ENCODE measurements at regions not wholly inside any gene's neighbourhood (a gene's known extent, or its start where the extent isn't known, plus 50 kb on each side); places are given as distances from the start of the nearest gene placed in this dataset.

DNA sequence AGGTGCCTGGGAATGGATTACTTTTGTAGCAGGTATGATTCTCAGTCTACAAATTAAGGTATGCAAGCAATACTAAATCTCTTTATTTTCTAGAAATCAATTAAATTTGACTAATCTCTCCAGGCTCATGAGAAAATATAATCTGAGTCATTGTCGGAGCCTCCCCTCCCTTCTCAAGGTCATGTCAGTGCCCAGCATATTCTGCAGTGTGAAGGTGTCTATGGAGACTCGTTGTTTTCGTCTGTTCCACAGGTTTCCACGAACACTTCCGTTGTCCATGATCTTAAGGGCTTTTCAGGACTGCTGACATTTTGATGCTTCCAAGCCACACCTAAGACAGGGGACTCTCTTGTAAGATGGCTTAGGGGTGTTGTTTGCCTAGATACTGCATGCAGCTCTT, 56.6 kb upstream of the SCOC start:
- DNase-seq = no peak
- POLR2A ChIA-PET = no interaction called here
- peaks cover 19% of the 10 kb centered on the region for H3K27me3 Mint-ChIP-seq
- H3K4me1 Mint-ChIP-seq = no peaks in the 10 kb centered on the region
- H3K4me3 Mint-ChIP-seq = no peak overlapping the region
- CTCF ChIA-PET = no interaction called here
- no peak overlapping the region for H3K27ac Mint-ChIP-seq
- H3K9me3 Mint-ChIP-seq = peaks cover 2% of the 10 kb centered on the region
- no peaks in the 10 kb centered on the region for H3K36me3 Mint-ChIP-seq (ENCODE audit: low read depth)

DNA sequence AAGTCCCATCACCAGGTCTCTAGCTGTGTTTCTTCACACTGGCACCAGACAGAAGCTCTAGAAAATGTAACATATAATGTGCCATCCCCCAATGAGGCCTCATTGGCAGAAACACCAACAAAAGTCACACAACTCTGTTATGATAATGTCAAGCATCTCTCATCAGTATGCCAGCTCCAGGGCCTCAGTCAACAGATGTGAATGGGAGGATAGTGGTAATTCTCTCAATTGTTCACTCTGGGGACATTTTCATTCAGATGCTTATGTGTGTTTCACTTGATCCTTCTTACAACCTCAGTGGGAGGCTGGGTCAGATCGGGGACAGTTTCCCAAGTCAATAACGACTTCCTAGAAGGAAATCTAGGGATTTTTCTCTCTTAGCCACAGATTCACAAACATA, 57.5 kb upstream of the SCOC start:
- Mint-ChIP-seq H3K9me3 (peaks cover 2% of the 10 kb centered on the region), H3K36me3 (ENCODE audit: low read depth) (no peaks in the 10 kb centered on the region), H3K4me3 (no peak overlapping the region), H3K27ac (no peak overlapping the region), H3K27me3 (peaks cover 14% of the 10 kb centered on the region), H3K4me1 (no peaks in the 10 kb centered on the region)
- CTCF ChIA-PET = no interaction called here
- no peak for DNase-seq
- POLR2A ChIA-PET = no interaction called here

- ChIA-PET CTCF (no interaction called here), POLR2A (no interaction called here)
- no peaks in the 10 kb centered on the region for H3K4me1 Mint-ChIP-seq
- no peak overlapping the region for H3K27ac Mint-ChIP-seq
- H3K9me3 Mint-ChIP-seq = peaks cover 2% of the 10 kb centered on the region
- peaks cover 15% of the 10 kb centered on the region for H3K27me3 Mint-ChIP-seq
- H3K4me3 Mint-ChIP-seq = no peak overlapping the region
- no peaks in the 10 kb centered on the region for H3K36me3 Mint-ChIP-seq (ENCODE audit: low read depth)
- no peak for DNase-seq
Measured at GRCh38 chr4:140315438-140315837, 58.0 kb upstream of the SCOC start.

DNA sequence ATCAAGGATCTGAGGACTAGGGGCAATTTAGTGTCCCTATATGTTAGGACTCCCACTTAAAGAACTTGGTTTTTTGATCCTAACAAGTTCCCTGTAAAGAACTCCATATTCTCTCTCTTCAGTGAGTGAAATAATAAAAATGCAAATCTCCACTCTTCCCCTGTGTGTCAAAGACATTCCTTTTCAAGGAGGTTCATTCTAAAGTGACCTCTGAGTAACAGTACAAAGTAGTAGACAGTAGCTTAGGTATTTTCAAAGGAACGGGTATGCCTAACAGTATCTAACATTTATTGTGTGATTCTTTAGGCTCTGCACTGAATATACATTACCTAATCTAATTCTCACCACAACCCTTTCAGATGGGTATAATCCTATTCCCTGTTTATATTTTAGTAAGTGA, 58.4 kb upstream of the SCOC start:
- Mint-ChIP-seq H3K36me3 (ENCODE audit: low read depth) (no peaks in the 10 kb centered on the region), H3K9me3 (peaks cover 2% of the 10 kb centered on the region), H3K27me3 (peaks cover 14% of the 10 kb centered on the region), H3K4me3 (no peak overlapping the region), H3K27ac (no peak overlapping the region), H3K4me1 (no peaks in the 10 kb centered on the region)
- DNase-seq = no peak
- CTCF ChIA-PET = no interaction called here
- POLR2A ChIA-PET = no interaction called here

DNA sequence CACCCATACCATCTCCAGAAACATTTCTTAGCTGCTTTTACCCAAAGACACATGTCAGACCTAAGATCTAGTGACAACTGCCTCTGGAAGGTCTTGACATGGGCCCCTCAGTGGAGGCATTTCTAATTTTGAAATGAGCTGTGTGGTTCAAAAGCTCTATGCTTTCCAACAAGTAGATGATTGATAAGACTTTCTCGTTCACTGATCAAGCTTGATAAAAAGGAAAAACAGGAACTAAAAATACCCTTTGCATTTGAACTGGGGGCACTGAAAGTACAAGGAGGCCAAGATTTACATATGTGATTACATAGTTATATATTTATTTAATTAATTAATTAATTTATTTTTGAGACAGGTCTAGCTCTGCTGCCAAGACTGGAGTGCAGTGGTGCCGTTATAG, 61.3 kb upstream of the SCOC start:
- Mint-ChIP-seq H3K4me1 (no peaks in the 10 kb centered on the region), H3K4me3 (no peak overlapping the region), H3K36me3 (ENCODE audit: low read depth) (no peaks in the 10 kb centered on the region), H3K27me3 (peaks cover 21% of the 10 kb centered on the region), H3K9me3 (no peaks in the 10 kb centered on the region), H3K27ac (no peak overlapping the region)
- CTCF ChIA-PET = interaction anchor here (0.5 to 1.3 kb wide), 2 partner anchors 18 to 75 kb away, joined by 3 read pairs; no protein-coding TSS in a partner anchor
- POLR2A ChIA-PET = no interaction called here
- DNase-seq = no peak

DNA sequence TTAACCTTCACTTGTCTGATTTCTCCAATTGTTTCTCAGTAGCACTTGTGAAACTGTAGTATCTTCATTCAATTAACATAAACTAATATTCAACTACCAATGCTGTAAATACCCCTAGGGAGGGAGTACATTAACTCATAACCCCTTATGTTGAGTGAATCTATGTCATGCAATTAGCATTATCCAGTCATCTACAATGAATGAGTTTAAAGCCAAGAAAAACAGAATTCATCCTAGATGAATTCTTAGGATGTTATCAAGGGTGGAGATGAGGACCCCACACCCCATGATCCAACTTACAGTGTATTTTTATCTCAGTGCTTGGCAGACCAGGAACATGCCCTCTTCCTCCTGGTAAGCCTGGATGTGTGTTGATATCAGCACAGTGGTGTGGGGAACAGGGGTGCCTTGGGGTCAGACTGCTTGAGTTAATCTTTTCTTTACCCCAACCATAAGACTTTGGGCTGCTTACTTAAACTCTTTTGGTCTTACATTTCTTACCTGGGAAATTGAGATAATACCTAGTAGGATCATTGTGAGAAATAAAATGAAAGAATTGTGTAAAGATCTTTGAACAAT, 62.1 kb upstream of the SCOC start:
- ChIA-PET CTCF (interaction anchor here (1.3 kb wide), 1 partner anchor 19 kb away, joined by 3 read pairs; no protein-coding TSS in a partner anchor), POLR2A (no interaction called here)
- no peak overlapping the region for H3K4me3 Mint-ChIP-seq
- H3K27ac Mint-ChIP-seq = no peak overlapping the region
- no peaks in the 10 kb centered on the region for H3K36me3 Mint-ChIP-seq (ENCODE audit: low read depth)
- H3K27me3 Mint-ChIP-seq = peaks cover 18% of the 10 kb centered on the region
- H3K9me3 Mint-ChIP-seq = no peaks in the 10 kb centered on the region
- no peak for DNase-seq
- H3K4me1 Mint-ChIP-seq = no peaks in the 10 kb centered on the region

GRCh38 chr4:140309124-140309870, 64.1 kb upstream of the SCOC start:
- Mint-ChIP-seq H3K27ac (no peak overlapping the region), H3K4me3 (no peak overlapping the region), H3K36me3 (ENCODE audit: low read depth) (no peaks in the 10 kb centered on the region), H3K9me3 (no peaks in the 10 kb centered on the region), H3K27me3 (peaks cover 19% of the 10 kb centered on the region), H3K4me1 (no peaks in the 10 kb centered on the region)
- CTCF ChIA-PET = no interaction called here
- POLR2A ChIA-PET = no interaction called here
- no peak for DNase-seq

- no peak for DNase-seq
- Mint-ChIP-seq H3K4me1 (no peaks in the 10 kb centered on the region), H3K27ac (no peak overlapping the region), H3K36me3 (ENCODE audit: low read depth) (no peaks in the 10 kb centered on the region), H3K4me3 (no peak overlapping the region), H3K9me3 (no peaks in the 10 kb centered on the region), H3K27me3 (peaks cover 25% of the 10 kb centered on the region)
- ChIA-PET POLR2A (no interaction called here), CTCF (no interaction called here)
Measured at GRCh38 chr4:140308366-140309123, 64.9 kb upstream of the SCOC start.

- Mint-ChIP-seq H3K4me1 (no peaks in the 10 kb centered on the region), H3K36me3 (ENCODE audit: low read depth) (no peaks in the 10 kb centered on the region), H3K27ac (no peak overlapping the region), H3K9me3 (no peaks in the 10 kb centered on the region), H3K27me3 (peaks cover 15% of the 10 kb centered on the region), H3K4me3 (no peak overlapping the region)
- no peak for DNase-seq
- POLR2A ChIA-PET = no interaction called here
- CTCF ChIA-PET = no interaction called here
Measured at GRCh38 chr4:140305053-140305452, 68.4 kb upstream of the SCOC start.

GRCh38 chr4:140304346-140304745, 69.1 kb upstream of the SCOC start:
- H3K4me1 Mint-ChIP-seq = no peaks in the 10 kb centered on the region
- ChIA-PET POLR2A (no interaction called here), CTCF (no interaction called here)
- no peak for DNase-seq
- no peak overlapping the region for H3K4me3 Mint-ChIP-seq
- peaks cover 11% of the 10 kb centered on the region for H3K27me3 Mint-ChIP-seq
- no peaks in the 10 kb centered on the region for H3K36me3 Mint-ChIP-seq (ENCODE audit: low read depth)
- no peak overlapping the region for H3K27ac Mint-ChIP-seq
- no peaks in the 10 kb centered on the region for H3K9me3 Mint-ChIP-seq

DNA sequence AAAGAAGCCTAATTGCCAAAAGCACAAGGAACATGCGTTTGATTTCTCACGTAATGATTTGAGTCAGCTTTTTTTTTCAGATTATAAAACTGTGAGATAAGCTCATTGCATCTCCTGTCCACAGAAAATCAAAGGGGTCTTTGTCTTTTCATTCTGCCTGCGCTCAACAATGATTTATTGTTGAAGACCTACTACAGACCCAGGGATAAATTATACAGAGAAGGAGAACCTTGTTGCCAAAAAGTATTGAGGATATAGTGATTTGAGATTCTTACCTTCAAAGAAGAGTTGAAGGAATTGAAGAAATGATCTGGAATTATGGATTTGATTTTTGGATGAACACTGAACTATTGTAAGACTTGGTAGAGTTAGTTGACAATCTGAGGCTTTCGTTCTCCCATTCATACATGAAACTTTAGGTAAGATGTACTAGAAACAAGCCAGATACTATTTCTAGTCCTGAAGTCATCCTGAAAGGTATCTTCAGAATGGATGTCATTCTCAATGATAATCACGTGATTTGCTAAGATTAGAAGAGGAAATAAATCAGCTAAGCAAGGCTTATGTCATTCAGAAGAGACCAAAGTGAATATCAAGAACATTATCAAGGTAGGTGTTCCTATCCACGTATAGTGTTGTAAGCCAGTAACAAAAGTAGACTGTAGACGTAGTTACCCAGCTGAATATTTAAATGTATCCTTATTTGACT, 71.1 kb upstream of the SCOC start:
- Mint-ChIP-seq H3K9me3 (no peaks in the 10 kb centered on the region), H3K4me3 (no peak overlapping the region), H3K4me1 (no peaks in the 10 kb centered on the region), H3K36me3 (ENCODE audit: low read depth) (no peaks in the 10 kb centered on the region), H3K27ac (no peak overlapping the region), H3K27me3 (peaks cover 7% of the 10 kb centered on the region)
- DNase-seq = no peak
- POLR2A ChIA-PET = no interaction called here
- CTCF ChIA-PET = no interaction called here

DNA sequence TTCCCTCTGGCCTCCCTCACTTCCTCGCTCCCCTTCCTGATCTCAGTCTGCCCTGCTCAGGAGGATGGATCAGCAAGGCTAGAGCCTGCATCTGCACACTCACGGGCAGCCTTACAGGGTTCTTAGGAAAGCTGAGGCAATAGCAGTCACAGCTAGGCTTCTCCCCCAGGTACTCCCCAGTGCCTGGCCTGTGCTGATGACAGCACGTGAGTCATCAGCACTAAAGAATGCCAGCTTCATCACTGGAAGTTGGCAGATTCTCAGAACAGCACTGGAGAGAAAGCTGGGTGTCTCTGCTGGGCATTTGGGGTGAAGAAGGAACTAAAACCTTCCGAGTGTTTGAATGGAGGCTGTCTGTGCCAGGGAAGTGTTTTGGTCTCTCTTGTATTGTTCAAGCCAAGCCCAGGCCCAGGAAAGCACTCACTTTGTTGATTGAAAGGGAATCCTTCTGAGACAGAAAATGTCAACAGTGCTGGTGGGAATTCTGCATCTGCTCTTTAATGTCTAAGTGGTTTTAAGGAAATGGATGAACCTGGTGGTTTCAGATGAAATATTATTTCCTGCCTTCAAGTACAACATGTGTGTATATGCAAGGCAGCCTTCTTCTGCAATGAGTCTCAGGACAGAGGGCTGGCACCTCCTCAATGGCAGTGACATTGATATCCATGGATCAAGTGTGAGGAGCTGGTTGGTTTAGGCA, 73.0 kb upstream of the SCOC start:
- Mint-ChIP-seq H3K27ac (no peak overlapping the region), H3K36me3 (ENCODE audit: low read depth) (no peaks in the 10 kb centered on the region), H3K27me3 (peaks cover 9% of the 10 kb centered on the region), H3K4me1 (no peaks in the 10 kb centered on the region), H3K4me3 (no peak overlapping the region), H3K9me3 (no peaks in the 10 kb centered on the region)
- ChIA-PET POLR2A (interaction anchor here (1.0 kb wide), 1 partner anchor 512 kb away, joined by 3 read pairs; no protein-coding TSS in a partner anchor), CTCF (no interaction called here)
- DNase-seq = no peak

GRCh38 chr4:140298001-140298400, 75.4 kb upstream of the SCOC start:
- ChIA-PET POLR2A (no interaction called here), CTCF (no interaction called here)
- Mint-ChIP-seq H3K27ac (no peak overlapping the region), H3K4me3 (no peak overlapping the region), H3K27me3 (peaks cover 2% of the 10 kb centered on the region), H3K36me3 (ENCODE audit: low read depth) (no peaks in the 10 kb centered on the region), H3K9me3 (no peaks in the 10 kb centered on the region), H3K4me1 (no peaks in the 10 kb centered on the region)
- no peak for DNase-seq
